Parathyroid adenoma (tissue), 2 donors: ENCODE measurements at regions not wholly inside any gene's neighbourhood (a gene's known extent, or its start where the extent isn't known, plus 50 kb on each side); places are given as distances from the start of the nearest gene placed in this dataset.

Experiments
- H2AFZ ChIP-seq: fragments of 300-600 bp; sonication (generic); one replicate; pipeline ENCODE4 v1.7.0; 2017; ENCODE audit warnings: antibody characterized with exemption, mild to moderate bottlenecking
- H3K27ac ChIP-seq: fragments of 300-600 bp; sonication (generic); one replicate; pipeline ENCODE4 v1.7.0; 2017
- H3K27me3 ChIP-seq: fragments of 300-600 bp; sonication (generic); one replicate; pipeline ENCODE4 v1.7.0; 2017; ENCODE audit warnings: low read length; ENCODE audit not compliant: control insufficient read depth, insufficient read depth
- H3K36me3 ChIP-seq: fragments of 300-600 bp; sonication (generic); one replicate; pipeline ENCODE4 v1.7.0; 2017; ENCODE audit warnings: low read length; ENCODE audit not compliant: control insufficient read depth, insufficient read depth
- H3K4me1 ChIP-seq: fragments of 300-600 bp; sonication (generic); one replicate; pipeline ENCODE4 v1.7.0; 2017; ENCODE audit warnings: control low read depth
- H3K4me2 ChIP-seq: fragments of 300-600 bp; sonication (generic); one replicate; pipeline ENCODE4 v1.7.0; 2017; ENCODE audit warnings: low read length
- H3K4me3 ChIP-seq: fragments of 300-600 bp; sonication (generic); one replicate; pipeline ENCODE4 v1.7.0; 2017; ENCODE audit warnings: low read depth, low read length
- H3K79me2 ChIP-seq: fragments of 300-600 bp; sonication (generic); one replicate; pipeline ENCODE4 v1.7.0; 2017; ENCODE audit warnings: control low read depth
- H3K9ac ChIP-seq: fragments of 300-600 bp; sonication (generic); one replicate; pipeline ENCODE4 v1.7.0; 2017; ENCODE audit warnings: mild to moderate bottlenecking
- H3K9me3 ChIP-seq: fragments of 300-600 bp; sonication (generic); one replicate; pipeline ENCODE4 v1.7.0; 2017; ENCODE audit warnings: low read length; ENCODE audit not compliant: control insufficient read depth
- TF ChIP-seq, protein P1 (sequence below): fragments of 300-600 bp; sonication (generic); IDR thresholded peaks from one replicate; pipeline ENCODE4 v1.7.0; 2017; ENCODE audit warnings: antibody characterized with exemption, mild to moderate bottlenecking
- donor health status: primary hyperparathyroidism.

DNA sequence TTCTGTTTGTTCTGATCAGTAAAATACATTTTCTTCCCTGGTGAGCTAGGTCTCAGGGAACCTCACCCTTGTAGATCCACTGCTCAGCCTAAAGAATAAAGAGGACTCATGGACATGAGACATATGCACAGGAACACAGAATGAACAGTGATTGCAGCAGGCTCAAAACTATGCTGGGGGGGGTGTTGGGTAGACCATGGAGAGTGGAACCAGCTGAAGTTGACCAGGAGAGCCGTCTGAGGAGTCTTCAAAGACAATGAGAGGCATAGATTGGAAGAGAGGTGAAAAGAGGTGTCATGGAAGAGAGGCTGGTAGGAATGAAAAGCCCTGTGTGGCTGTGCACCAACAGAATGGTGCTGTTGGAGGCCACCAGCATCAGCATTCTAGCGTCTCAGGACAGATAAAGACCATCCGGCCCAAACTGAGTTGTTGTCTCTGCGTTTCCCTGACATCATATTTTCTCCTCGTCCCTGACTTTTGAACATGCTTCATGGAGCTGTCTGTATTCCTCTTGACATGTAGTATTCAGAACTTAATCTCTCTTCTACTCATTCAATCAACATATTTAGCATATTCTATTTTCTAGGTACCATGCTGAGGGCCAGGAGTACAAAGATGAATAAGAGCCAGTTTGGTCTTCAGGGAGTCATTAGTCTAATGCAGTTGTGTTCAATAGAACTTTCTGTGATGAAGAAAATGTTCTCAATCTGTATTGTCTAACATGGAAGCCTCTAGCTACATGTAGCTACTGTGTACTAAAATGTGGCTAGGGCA lies 331.8 kb downstream of the CYP26B1 start:
- no peaks in the 10 kb centered on the region for H3K27me3 ChIP-seq
- H3K9me3 ChIP-seq = no peaks in the 10 kb centered on the region
- H3K79me2 ChIP-seq = no peaks in the 10 kb centered on the region
- H3K4me3 ChIP-seq = no peak overlapping the region
- TF ChIP-seq, protein P1, sequence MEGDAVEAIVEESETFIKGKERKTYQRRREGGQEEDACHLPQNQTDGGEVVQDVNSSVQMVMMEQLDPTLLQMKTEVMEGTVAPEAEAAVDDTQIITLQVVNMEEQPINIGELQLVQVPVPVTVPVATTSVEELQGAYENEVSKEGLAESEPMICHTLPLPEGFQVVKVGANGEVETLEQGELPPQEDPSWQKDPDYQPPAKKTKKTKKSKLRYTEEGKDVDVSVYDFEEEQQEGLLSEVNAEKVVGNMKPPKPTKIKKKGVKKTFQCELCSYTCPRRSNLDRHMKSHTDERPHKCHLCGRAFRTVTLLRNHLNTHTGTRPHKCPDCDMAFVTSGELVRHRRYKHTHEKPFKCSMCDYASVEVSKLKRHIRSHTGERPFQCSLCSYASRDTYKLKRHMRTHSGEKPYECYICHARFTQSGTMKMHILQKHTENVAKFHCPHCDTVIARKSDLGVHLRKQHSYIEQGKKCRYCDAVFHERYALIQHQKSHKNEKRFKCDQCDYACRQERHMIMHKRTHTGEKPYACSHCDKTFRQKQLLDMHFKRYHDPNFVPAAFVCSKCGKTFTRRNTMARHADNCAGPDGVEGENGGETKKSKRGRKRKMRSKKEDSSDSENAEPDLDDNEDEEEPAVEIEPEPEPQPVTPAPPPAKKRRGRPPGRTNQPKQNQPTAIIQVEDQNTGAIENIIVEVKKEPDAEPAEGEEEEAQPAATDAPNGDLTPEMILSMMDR = no peak
- no peak overlapping the region for H3K27ac ChIP-seq
- H3K4me1 ChIP-seq = no peaks in the 10 kb centered on the region
- no peaks in the 10 kb centered on the region for H3K36me3 ChIP-seq
- no peak overlapping the region for H3K4me2 ChIP-seq
- H3K9ac ChIP-seq = no peak overlapping the region
- no peak overlapping the region for H2AFZ ChIP-seq

DNA sequence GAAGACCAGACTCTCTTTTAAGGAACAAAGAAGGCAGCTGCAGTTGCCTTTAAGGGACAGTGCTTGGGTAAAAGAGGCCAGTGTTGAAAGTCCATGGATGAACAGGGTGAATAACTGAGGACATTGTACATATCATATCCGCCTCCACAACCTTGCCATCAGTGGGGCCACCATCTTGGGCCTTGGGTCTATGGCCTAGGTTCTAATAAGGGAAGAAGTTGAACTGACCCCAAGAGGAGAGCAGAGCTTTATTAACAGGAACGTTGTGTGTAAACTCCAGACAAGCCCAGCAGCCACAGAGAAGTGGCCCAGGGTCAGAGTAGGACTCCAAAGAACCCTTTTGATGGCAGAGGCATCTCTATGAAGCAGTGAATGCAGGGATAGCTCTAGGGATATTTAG lies 332.8 kb downstream of the CYP26B1 start:
- Histone ChIP-seq H3K4me2 (no peak overlapping the region), H3K79me2 (no peaks in the 10 kb centered on the region), H3K9me3 (no peaks in the 10 kb centered on the region), H3K4me3 (no peak overlapping the region), H3K27ac (no peak overlapping the region), H2AFZ (no peak overlapping the region), H3K36me3 (no peaks in the 10 kb centered on the region), H3K4me1 (no peaks in the 10 kb centered on the region), H3K9ac (no peak overlapping the region), H3K27me3 (no peaks in the 10 kb centered on the region)
- TF ChIP-seq, protein P1 = no peak

DNA sequence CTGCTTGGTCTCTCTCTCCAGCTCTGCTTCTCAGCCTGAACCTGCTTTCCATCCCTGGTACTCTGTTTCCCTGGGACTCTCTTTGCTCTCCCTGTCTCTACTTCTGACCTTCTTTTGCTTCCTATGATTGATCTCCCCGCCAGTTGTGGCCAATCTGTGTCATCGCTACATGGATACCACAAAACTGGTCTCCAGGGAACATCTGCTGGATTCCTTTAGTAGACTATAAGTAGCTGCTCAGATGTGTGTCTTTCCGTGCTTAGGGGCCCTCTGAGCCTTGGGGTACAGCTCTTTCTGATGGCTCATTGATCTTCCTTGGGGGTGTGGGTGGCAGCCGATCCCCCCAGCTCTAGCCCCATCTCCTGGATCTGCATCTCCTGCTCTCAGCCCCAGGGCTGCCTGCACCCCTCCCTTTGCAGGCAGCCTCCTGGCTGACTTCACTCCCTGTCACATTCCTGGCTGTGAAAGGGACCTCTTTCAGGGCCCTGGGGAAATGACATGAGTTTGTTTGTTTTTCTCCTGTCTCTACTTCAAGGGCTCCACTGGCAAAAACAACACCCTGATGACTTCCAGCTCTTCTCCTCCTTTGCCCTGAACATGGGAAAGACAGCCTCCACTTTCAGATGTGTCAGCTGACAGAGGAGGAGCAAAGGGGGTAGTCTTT lies 333.7 kb downstream of the CYP26B1 start:
- H3K9me3 ChIP-seq = no peaks in the 10 kb centered on the region
- H3K36me3 ChIP-seq = no peaks in the 10 kb centered on the region
- no peaks in the 10 kb centered on the region for H3K4me1 ChIP-seq
- TF ChIP-seq, protein P1 = no peak
- H3K27ac ChIP-seq = no peak overlapping the region
- H3K9ac ChIP-seq = no peak overlapping the region
- H3K27me3 ChIP-seq = no peaks in the 10 kb centered on the region
- H2AFZ ChIP-seq = no peak overlapping the region
- H3K79me2 ChIP-seq = no peaks in the 10 kb centered on the region
- no peak overlapping the region for H3K4me2 ChIP-seq
- H3K4me3 ChIP-seq = no peak overlapping the region

DNA sequence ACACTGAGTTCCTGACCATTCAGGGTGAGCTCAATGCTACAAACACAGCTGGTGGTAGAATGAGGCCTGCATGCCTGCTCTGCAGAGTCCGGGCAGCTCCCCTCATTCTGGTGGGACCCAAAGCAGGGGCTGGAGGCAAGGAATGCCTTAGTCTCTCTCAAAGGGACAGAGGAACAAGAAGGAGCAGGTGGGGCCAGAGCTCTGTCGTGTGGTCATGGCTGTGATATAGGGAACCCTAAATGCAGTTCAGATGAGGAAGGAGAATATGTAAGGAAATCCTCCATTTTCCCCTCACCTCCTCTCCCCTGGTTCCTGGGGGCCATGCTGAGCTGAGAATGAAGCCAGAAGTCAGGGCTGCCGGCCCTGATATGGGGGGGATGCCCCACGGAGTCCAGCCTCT lies 334.3 kb downstream of the CYP26B1 start:
- TF ChIP-seq, protein P1 = no peak
- H3K27me3 ChIP-seq = no peaks in the 10 kb centered on the region

More for the DNA sequence above, 334.3 kb downstream of the CYP26B1 start:
- Histone ChIP-seq H3K4me1 (no peaks in the 10 kb centered on the region), H3K36me3 (no peaks in the 10 kb centered on the region), H3K4me3 (no peak overlapping the region), H3K79me2 (no peaks in the 10 kb centered on the region), H3K27ac (no peak overlapping the region), H3K4me2 (no peak overlapping the region), H3K9me3 (no peaks in the 10 kb centered on the region), H2AFZ (no peak overlapping the region), H3K9ac (no peak overlapping the region)
